Fibroblast of pulmonary artery (primary cell): ENCODE measurements at regions not wholly inside any gene's neighbourhood (a gene's known extent, or its start where the extent isn't known, plus 50 kb on each side); places are given as distances from the start of the nearest gene placed in this dataset.
A peak's percentile ranks its signal among the peaks of the same experiment; 100 is the strongest.

Source experiments
- DNase-seq: peaks from one replicate; pipeline ENCODE4 v3.0.0-alpha.2; 2010; ENCODE audit warnings: low read depth
- H3K4me3 ChIP-seq: replicated peaks from 2 replicates; pipeline ENCODE4 v1.5.1; 2011; ENCODE audit warnings: low read depth, mild to moderate bottlenecking, control low read depth, low read length, moderate library complexity
- CTCF ChIP-seq: IDR thresholded peaks from 2 replicates; pipeline ENCODE4 v1.5.1; 2011; ENCODE audit warnings: mild to moderate bottlenecking, control low read depth, low read length, inconsistent platforms; ENCODE audit errors: missing control alignments

- no peak overlapping the region for H3K4me3 ChIP-seq
- no peak for TF ChIP-seq CTCF
- DNase-seq = no peak
Observed at GRCh38 chr18:30004965-30005364, 1037.6 kb downstream of the DSC3 start.

GRCh38 chr18:29982218-29982617 lies 1060.3 kb downstream of the DSC3 start:
- no peak for DNase-seq
- TF ChIP-seq CTCF = no peak
- H3K4me3 ChIP-seq = no peak overlapping the region

GRCh38 chr18:29979881-29980280 lies 1062.7 kb downstream of the DSC3 start:
- no peak overlapping the region for H3K4me3 ChIP-seq
- TF ChIP-seq CTCF = no peak
- peak; percentile 13 for DNase-seq

GRCh38 chr18:29969876-29970275 lies 1072.7 kb downstream of the DSC3 start:
- no peak for DNase-seq
- no peak for TF ChIP-seq CTCF
- no peak overlapping the region for H3K4me3 ChIP-seq

- no peak for DNase-seq
- H3K4me3 ChIP-seq = no peak overlapping the region
- TF ChIP-seq CTCF = no peak
Observed at GRCh38 chr18:29962579-29962978, 1080.0 kb downstream of the DSC3 start.

GRCh38 chr18:29960539-29960938 lies 1082.0 kb downstream of the DSC3 start:
- no peak overlapping the region for H3K4me3 ChIP-seq
- no peak for TF ChIP-seq CTCF
- no peak for DNase-seq

GRCh38 chr18:29930231-29930630 lies 1112.3 kb downstream of the DSC3 start:
- TF ChIP-seq CTCF = no peak
- H3K4me3 ChIP-seq = no peak overlapping the region
- no peak for DNase-seq
